ENCODE measurements at regions not wholly inside any gene's neighbourhood (a gene's known extent, or its start where the extent isn't known, plus 50 kb on each side); places are given as distances from the start of the nearest gene placed in this dataset.

DNA sequence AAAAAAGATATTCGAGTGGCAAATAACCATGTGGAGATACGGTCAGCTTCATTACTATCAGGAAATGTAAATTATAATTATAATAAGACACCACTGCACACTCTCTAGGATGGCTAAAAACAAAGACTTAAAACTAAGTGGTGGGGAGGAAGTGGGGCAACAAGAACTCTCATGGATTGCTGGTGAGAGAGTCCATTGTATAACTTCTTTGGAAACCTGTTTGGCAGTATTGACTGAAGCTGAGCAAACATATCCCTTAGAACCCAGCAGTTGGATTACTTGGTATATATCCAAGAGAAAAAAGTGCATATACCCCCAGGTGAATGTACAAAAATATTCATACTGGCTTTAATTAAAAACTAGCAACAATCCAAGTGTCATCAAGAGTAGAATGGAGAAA is 133.7 kb upstream of the CTBP2 start:
- Histone ChIP-seq H3K4me3 (ENCODE audit: low read depth, low read length, poor library complexity, severe bottlenecking) (no peak overlapping the region), H3K4me2 (ENCODE audit: low read length) (no peak overlapping the region), H3K9me2 (ENCODE audit: insufficient read depth, low read length) (no peaks in the 10 kb centered on the region; the same call in 1 of the 2 replicates), H3K27ac (ENCODE audit: low read depth, low read length, poor library complexity, severe bottlenecking) (no peak overlapping the region), H3K9me3 (ENCODE audit: low read length) (no peaks in the 10 kb centered on the region), H3K79me2 (ENCODE audit: insufficient read depth, low read depth, low read length) (no peaks in the 10 kb centered on the region), H3K36me3 (ENCODE audit: insufficient read depth, low read length) (no peaks in the 10 kb centered on the region), H4K20me1 (ENCODE audit: insufficient read depth, low read length) (no peaks in the 10 kb centered on the region), H2AFZ (ENCODE audit: low read length) (no peak overlapping the region), H3K4me1 (ENCODE audit: insufficient read depth, low read length, poor library complexity, severe bottlenecking) (no peaks in the 10 kb centered on the region)
- no TSS peak for BruUV-seq (replicated peaks)
- DNase-seq (ENCODE audit: low spot score): no peak
- ChIA-PET CTCF (ENCODE audit: unreplicated experiment) (no interaction called here), POLR2A (no interaction called here)
- intact Hi-C loops (cut with micrococcal nuclease; ENCODE audit: unreplicated experiment): no loop called here
- TF ChIP-seq CTCF (conservative IDR thresholded peaks at IDR 0.05; ENCODE audit: low read length): no peak
- no peak for TF ChIP-seq EZH2phosphoT487 (IDR thresholded peaks at IDR 0.05; ENCODE audit: borderline replicate concordance, low read depth, low read length)

DNA sequence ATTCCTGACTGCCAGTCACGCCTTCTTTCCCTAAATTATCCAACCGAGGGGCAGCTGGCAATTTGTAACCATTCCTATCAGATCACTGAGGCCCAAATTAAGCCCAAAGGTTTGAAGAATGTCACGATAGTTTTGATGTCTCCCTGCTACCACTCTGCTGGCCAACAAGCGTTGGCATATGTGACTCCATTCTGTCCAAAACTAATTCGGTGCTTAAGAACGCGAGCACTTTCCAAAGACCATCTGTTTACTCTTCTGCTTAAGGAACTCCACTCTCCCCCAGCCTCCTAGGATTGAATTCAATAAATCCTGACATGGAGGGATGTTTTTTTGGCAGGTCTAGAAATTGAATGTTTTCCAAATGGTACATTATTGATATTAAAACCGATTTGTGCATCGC is 131.5 kb upstream of the CTBP2 start:
- Histone ChIP-seq H3K79me2 (ENCODE audit: insufficient read depth, low read depth, low read length) (no peaks in the 10 kb centered on the region), H2AFZ (ENCODE audit: low read length) (no peak overlapping the region), H3K9me3 (ENCODE audit: low read length) (no peaks in the 10 kb centered on the region), H3K4me1 (ENCODE audit: insufficient read depth, low read length, poor library complexity, severe bottlenecking) (no peaks in the 10 kb centered on the region), H3K9me2 (ENCODE audit: insufficient read depth, low read length) (no peaks in the 10 kb centered on the region), H4K20me1 (ENCODE audit: insufficient read depth, low read length) (no peaks in the 10 kb centered on the region), H3K36me3 (ENCODE audit: insufficient read depth, low read length) (no peaks in the 10 kb centered on the region), H3K27ac (ENCODE audit: low read depth, low read length, poor library complexity, severe bottlenecking) (no peak overlapping the region), H3K4me3 (ENCODE audit: low read depth, low read length, poor library complexity, severe bottlenecking) (no peak overlapping the region), H3K4me2 (ENCODE audit: low read length) (no peak overlapping the region)
- intact Hi-C loops (cut with micrococcal nuclease; ENCODE audit: unreplicated experiment): no loop called here
- DNase-seq (ENCODE audit: low spot score): no peak
- CTCF ChIA-PET (ENCODE audit: unreplicated experiment): no interaction called here
- BruUV-seq (replicated peaks): no TSS peak
- POLR2A ChIA-PET: no interaction called here
- TF ChIP-seq EZH2phosphoT487 (IDR thresholded peaks at IDR 0.05; ENCODE audit: borderline replicate concordance, low read depth, low read length) (no peak), CTCF (conservative IDR thresholded peaks at IDR 0.05; ENCODE audit: low read length) (no peak)

DNA sequence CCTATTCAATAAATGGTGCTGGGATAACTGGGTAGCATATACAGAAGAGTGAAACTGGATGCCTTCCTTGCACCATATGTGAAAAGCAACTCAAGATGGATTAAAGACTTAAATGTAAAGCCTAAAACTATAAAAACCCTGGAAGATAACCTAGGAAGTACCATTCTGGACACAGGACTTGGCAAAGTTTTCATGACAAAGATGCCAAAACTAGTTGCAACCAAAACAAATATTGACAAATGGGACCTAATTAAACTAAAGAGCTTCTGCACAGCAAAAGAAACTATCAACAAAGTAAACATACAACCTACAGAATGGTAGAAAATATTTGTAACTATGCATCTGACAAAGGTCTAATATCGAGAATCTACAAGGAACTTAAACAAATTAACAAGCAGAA is 129.1 kb upstream of the CTBP2 start:
- no peaks in the 10 kb centered on the region for H3K9me2 ChIP-seq (ENCODE audit: insufficient read depth, low read length)
- no peak overlapping the region for H2AFZ ChIP-seq (ENCODE audit: low read length)
- CTCF ChIA-PET (ENCODE audit: unreplicated experiment): no interaction called here
- H3K9me3 ChIP-seq (ENCODE audit: low read length): no peaks in the 10 kb centered on the region
- intact Hi-C loops (cut with micrococcal nuclease; ENCODE audit: unreplicated experiment): no loop called here
- DNase-seq (ENCODE audit: low spot score): no peak
- no peaks in the 10 kb centered on the region for H3K79me2 ChIP-seq (ENCODE audit: insufficient read depth, low read depth, low read length)
- no peak overlapping the region for H3K4me3 ChIP-seq (ENCODE audit: low read depth, low read length, poor library complexity, severe bottlenecking)
- no peak for TF ChIP-seq CTCF (conservative IDR thresholded peaks at IDR 0.05; ENCODE audit: low read length)
- TF ChIP-seq EZH2phosphoT487 (IDR thresholded peaks at IDR 0.05; ENCODE audit: borderline replicate concordance, low read depth, low read length): no peak
- H4K20me1 ChIP-seq (ENCODE audit: insufficient read depth, low read length): no peaks in the 10 kb centered on the region
- H3K4me1 ChIP-seq (ENCODE audit: insufficient read depth, low read length, poor library complexity, severe bottlenecking): no peaks in the 10 kb centered on the region
- H3K27ac ChIP-seq (ENCODE audit: low read depth, low read length, poor library complexity, severe bottlenecking): no peak overlapping the region
- no TSS peak for BruUV-seq (replicated peaks)
- H3K4me2 ChIP-seq (ENCODE audit: low read length): no peak overlapping the region
- POLR2A ChIA-PET: no interaction called here
- no peaks in the 10 kb centered on the region for H3K36me3 ChIP-seq (ENCODE audit: insufficient read depth, low read length)

All from OCI-LY7 (cell line).